ENCODE measurements at regions not wholly inside any gene's neighbourhood (a gene's known extent, or its start where the extent isn't known, plus 50 kb on each side); places are given as distances from the start of the nearest gene placed in this dataset.

GRCh38 chr2:53562407-53562806 lies 205.2 kb upstream of the CHAC2 start:
- Histone ChIP-seq H3K9me3 (no peaks in the 10 kb centered on the region), H3K4me3 (no peak overlapping the region), H3K4me1 (no peaks in the 10 kb centered on the region), H3K36me3 (no peaks in the 10 kb centered on the region), H3K27me3 (no peaks in the 10 kb centered on the region), H3K27ac (no peak overlapping the region)
- DNase-seq (no peak), ATAC-seq (no peak)
- in situ Hi-C loops (cut with MboI; ENCODE audit: low sequenced_read_pairs in 4 of 4) = no loop called here
- intact Hi-C loops (cut with DNase I; ENCODE audit: low total_unique reads) = no loop called here
- TF ChIP-seq, protein P1, sequence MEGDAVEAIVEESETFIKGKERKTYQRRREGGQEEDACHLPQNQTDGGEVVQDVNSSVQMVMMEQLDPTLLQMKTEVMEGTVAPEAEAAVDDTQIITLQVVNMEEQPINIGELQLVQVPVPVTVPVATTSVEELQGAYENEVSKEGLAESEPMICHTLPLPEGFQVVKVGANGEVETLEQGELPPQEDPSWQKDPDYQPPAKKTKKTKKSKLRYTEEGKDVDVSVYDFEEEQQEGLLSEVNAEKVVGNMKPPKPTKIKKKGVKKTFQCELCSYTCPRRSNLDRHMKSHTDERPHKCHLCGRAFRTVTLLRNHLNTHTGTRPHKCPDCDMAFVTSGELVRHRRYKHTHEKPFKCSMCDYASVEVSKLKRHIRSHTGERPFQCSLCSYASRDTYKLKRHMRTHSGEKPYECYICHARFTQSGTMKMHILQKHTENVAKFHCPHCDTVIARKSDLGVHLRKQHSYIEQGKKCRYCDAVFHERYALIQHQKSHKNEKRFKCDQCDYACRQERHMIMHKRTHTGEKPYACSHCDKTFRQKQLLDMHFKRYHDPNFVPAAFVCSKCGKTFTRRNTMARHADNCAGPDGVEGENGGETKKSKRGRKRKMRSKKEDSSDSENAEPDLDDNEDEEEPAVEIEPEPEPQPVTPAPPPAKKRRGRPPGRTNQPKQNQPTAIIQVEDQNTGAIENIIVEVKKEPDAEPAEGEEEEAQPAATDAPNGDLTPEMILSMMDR (IDR thresholded peaks at IDR 0.05 in 4 of 5, conservative IDR thresholded peaks at IDR 0.05 in 1 of 5) = no peak
- TF ChIP-seq POLR2A (IDR thresholded peaks at IDR 0.05) = no peak

- intact Hi-C loops (cut with DNase I; ENCODE audit: low total_unique reads) = no loop called here
- no peak for TF ChIP-seq POLR2A (IDR thresholded peaks at IDR 0.05)
- TF ChIP-seq, protein P1 (IDR thresholded peaks at IDR 0.05 in 4 of 5, conservative IDR thresholded peaks at IDR 0.05 in 1 of 5) = no peak
These were observed 206.4 kb upstream of the CHAC2 start for GRCh38 chr2:53561155-53561554.

GRCh38 chr2:53559302-53559966 lies 208.2 kb upstream of the CHAC2 start:
- TF ChIP-seq, protein P1 (IDR thresholded peaks at IDR 0.05 in 4 of 5, conservative IDR thresholded peaks at IDR 0.05 in 1 of 5) = no peak
- no peak for TF ChIP-seq POLR2A (IDR thresholded peaks at IDR 0.05)
- in situ Hi-C loops (cut with MboI; ENCODE audit: low sequenced_read_pairs in 4 of 4) = no loop called here
- H3K4me1 ChIP-seq = no peaks in the 10 kb centered on the region
- H3K36me3 ChIP-seq = no peaks in the 10 kb centered on the region
- no peaks in the 10 kb centered on the region for H3K27me3 ChIP-seq
- H3K9me3 ChIP-seq = no peaks in the 10 kb centered on the region
- H3K27ac ChIP-seq = no peak overlapping the region
- no peak for DNase-seq
- ATAC-seq = no peak
- intact Hi-C loops (cut with DNase I; ENCODE audit: low total_unique reads) = no loop called here
- no peak overlapping the region for H3K4me3 ChIP-seq

More at GRCh38 chr2:53561155-53561554, 206.4 kb upstream of the CHAC2 start:
- DNase-seq = no peak
- Histone ChIP-seq H3K36me3 (no peaks in the 10 kb centered on the region), H3K9me3 (no peaks in the 10 kb centered on the region), H3K4me1 (no peaks in the 10 kb centered on the region), H3K4me3 (no peak overlapping the region), H3K27ac (no peak overlapping the region), H3K27me3 (no peaks in the 10 kb centered on the region)
- ATAC-seq = no peak
- in situ Hi-C loops (cut with MboI; ENCODE audit: low sequenced_read_pairs in 4 of 4) = no loop called here

DNA sequence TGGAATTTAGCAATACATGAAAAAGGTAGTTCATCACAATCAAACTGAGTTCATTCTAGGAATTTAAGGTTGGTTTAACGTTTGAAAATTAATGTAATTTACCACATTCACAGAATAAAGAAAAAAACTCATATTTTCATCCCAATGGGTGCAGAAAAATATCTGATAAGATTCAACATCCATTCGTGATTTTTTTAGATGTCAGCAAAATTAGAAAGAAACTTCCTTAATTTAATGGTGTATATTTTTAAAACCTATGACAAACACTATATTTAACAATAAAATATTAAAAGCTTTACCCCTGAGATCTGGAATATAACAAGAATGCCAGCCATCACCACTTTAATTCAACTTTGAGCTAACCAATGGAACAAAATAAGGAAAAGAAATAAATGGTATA lies 208.7 kb upstream of the CHAC2 start:
- Histone ChIP-seq H3K27ac (no peak overlapping the region), H3K4me3 (no peak overlapping the region), H3K4me1 (no peaks in the 10 kb centered on the region), H3K27me3 (no peaks in the 10 kb centered on the region), H3K36me3 (no peaks in the 10 kb centered on the region), H3K9me3 (no peaks in the 10 kb centered on the region)
- TF ChIP-seq, protein P1 (IDR thresholded peaks at IDR 0.05 in 4 of 5, conservative IDR thresholded peaks at IDR 0.05 in 1 of 5) = no peak
- TF ChIP-seq POLR2A (IDR thresholded peaks at IDR 0.05) = no peak
- DNase-seq = no peak
- ATAC-seq = no peak
- intact Hi-C loops (cut with DNase I; ENCODE audit: low total_unique reads) = no loop called here
- in situ Hi-C loops (cut with MboI; ENCODE audit: low sequenced_read_pairs in 4 of 4) = no loop called here

GRCh38 chr2:53549497-53549896 lies 218.1 kb upstream of the CHAC2 start:
- no peaks in the 10 kb centered on the region for H3K27me3 ChIP-seq
- H3K27ac ChIP-seq = no peak overlapping the region
- no peak for ATAC-seq
- DNase-seq = no peak
- in situ Hi-C loops (cut with MboI; ENCODE audit: low sequenced_read_pairs in 4 of 4) = no loop called here
- TF ChIP-seq, protein P1 (IDR thresholded peaks at IDR 0.05 in 4 of 5, conservative IDR thresholded peaks at IDR 0.05 in 1 of 5) = no peak
- TF ChIP-seq POLR2A (IDR thresholded peaks at IDR 0.05) = no peak
- H3K9me3 ChIP-seq = no peaks in the 10 kb centered on the region
- no peaks in the 10 kb centered on the region for H3K4me1 ChIP-seq
- H3K36me3 ChIP-seq = no peaks in the 10 kb centered on the region
- H3K4me3 ChIP-seq = no peak overlapping the region
- intact Hi-C loops (cut with DNase I; ENCODE audit: low total_unique reads) = no loop called here

All from gastrocnemius medialis (tissue), 4 donors.